A204.1 (cell line): ENCODE measurements at regions not wholly inside any gene's neighbourhood (a gene's known extent, or its start where the extent isn't known, plus 50 kb on each side); places are given as distances from the start of the nearest gene placed in this dataset.

ENCODE experiments used
- FAIRE-seq: peaks from 2 replicates; lab custom pipeline; 2012; peaks lifted over from hg19 to GRCh38; lab: Jason Lieb, UNC

GRCh38 chr2:19132967-19133366, 225.5 kb downstream of the OSR1 start:
- no peak for FAIRE-seq

GRCh38 chr2:19131871-19132270, 226.6 kb downstream of the OSR1 start:
- no peak for FAIRE-seq

DNA sequence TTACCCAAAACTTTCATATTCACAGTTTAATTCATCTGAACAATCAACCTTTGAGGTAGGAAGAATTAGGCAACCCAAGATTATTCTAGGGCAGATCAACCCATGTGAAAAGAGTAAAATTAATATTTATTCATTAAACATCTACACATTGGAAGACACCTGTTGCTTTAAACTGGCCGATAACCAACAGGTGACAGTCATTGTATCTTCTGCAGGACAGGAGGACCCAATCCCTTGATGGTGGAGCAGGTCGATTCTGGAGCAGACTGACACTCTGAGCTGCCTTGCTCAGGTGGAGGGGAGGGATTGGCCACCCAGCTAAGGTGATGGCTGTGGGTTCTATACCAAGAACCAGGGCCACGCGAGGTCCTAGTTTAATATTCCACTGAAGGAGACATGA, 230.3 kb downstream of the OSR1 start:
- FAIRE-seq = no peak

GRCh38 chr2:19127616-19128015, 230.8 kb downstream of the OSR1 start:
- FAIRE-seq = no peak

GRCh38 chr2:19125901-19126680, 232.3 kb downstream of the OSR1 start:
- no peak for FAIRE-seq

- FAIRE-seq = no peak
Measured at GRCh38 chr2:19124135-19124534, 234.3 kb downstream of the OSR1 start.

DNA sequence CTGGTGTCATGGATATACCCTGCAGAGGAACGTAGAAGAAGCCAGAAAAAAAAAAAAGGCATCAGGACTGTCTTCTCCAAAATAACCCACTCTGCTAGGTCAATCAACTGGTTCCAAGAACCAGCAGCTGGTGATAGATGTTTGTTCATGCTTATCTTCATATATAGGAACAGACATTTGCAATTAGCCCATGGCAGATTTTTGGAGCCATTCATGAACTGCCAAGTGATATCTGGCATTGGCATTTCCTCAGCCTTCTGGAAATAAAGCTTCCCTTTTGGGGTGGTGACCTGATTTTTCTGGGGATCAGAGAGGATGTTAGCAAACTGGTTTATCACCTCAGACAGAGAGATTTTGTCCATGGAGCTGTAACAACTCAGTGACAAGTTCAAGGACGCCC, 234.9 kb downstream of the OSR1 start:
- no peak for FAIRE-seq

- no peak for FAIRE-seq
Measured at GRCh38 chr2:19122220-19122619, 236.2 kb downstream of the OSR1 start.

DNA sequence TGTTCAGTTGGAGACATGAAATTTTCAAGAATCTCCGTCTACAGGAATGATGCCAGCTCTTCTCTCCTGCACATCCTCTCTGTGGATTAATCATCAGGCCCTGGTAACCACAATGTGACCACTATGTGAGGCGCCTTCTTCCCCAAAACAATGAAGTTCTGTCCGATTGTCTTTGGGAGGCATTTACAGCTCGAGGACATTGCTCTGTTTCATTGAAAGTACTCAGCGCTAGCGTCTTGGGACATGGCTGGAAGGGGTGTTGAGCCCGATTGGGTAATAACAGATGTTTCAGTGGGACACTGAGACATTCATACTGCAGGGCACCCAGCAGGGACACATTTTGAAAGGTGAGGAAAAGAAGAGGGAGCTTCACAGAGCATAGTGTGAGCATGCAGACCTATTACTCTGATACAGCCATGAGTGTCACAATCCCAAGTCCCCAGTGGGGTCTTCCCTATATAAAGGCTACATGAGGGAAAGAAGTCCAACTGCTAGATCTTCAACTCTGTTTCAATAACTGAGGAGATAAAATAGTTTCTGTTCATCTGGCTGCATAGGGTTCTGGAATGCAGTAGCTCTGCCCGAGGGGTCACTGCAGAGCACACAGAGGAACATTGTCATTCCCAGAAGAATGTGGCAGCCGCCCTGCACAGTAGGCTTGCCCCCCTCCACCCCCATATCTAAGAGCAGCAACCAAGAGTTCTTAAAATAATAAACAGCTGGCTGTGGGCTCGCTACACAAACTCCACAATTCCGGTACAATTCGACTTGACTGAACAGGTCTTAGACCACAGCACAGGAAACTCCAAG, 237.3 kb downstream of the OSR1 start:
- no peak for FAIRE-seq

GRCh38 chr2:19120181-19120580, 238.2 kb downstream of the OSR1 start:
- no peak for FAIRE-seq

- no peak for FAIRE-seq
Measured at GRCh38 chr2:19119326-19120001, 239.0 kb downstream of the OSR1 start.

GRCh38 chr2:19116918-19117317, 241.5 kb downstream of the OSR1 start:
- no peak for FAIRE-seq

- FAIRE-seq = no peak
Measured at GRCh38 chr2:19114754-19115231, 243.6 kb downstream of the OSR1 start.

- FAIRE-seq = no peak
Measured at GRCh38 chr2:19114126-19114525, 244.3 kb downstream of the OSR1 start.

DNA sequence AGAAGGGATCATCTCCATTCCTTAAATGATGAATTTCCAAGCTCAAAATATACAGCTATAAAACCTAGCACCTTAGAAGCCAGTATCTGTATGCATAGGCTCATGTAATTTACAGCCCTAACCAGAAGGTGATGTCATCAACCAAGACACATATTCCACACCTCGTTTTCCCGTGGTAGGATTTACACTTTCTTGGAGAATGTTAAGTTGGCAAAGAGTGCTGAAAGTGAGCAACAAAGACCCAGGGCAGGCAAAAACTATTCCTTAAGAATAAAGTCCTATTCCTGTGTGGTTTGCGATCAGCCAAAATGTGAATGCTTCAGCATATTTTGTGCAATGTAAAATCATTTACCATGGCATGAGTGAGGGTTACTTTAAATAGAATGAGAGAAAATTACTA, 247.1 kb downstream of the OSR1 start:
- FAIRE-seq = no peak

DNA sequence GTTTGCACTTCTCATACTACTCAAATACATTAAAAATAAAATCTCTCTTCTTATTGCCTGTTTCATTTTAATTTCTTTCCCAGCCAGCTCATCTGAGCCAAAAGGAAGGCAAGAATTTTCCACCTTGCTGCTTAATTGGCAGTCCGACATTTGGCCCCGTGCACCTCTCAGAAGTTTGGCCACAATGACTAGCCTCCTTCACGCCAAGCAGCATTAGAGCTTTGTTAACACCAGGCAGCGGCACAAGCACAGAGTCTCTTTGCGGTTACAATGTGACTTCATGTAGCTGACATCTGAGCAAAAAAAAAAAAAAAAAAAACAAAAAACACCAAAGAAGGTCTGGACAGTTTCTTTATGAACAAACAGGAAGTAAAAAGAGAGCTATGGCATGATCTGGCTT, 248.9 kb downstream of the OSR1 start:
- FAIRE-seq = no peak

DNA sequence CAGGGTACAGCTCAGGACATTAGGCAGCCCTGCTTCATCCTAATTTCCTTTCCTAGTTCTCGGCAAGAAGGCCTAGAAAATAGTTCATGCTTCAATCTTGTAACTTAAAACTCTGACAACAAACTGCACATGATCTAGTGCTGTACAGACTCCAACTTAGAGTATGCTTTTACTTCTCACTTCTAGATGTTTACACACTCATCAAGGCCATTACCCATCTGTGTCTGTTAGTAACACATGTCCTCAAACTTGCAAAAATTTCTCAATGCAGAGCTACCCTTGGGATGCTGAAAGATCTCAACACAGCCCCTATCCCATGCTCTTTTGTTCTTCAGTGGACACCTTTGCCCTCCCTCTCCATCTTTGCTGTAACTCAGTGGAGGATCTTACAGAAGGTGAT, 252.0 kb downstream of the OSR1 start:
- no peak for FAIRE-seq

DNA sequence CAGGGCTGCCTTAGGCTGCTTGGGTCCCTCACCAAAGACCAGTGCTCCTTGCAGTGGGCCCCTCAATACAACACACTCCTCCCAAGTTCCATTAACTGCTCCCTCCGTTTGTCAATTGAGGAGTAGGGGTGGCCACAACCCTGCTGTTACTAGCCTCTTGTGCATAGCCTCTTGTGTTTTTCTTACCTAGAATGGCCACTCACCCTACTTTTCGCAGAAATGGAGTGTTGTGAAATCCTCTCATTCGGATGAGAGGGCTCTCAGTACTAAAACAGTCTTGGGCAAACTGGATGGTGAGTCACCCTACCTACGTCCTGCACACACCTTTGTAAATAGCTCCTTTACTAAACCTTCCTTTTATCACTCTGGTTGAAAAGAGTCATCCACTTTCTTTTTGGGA, 253.9 kb downstream of the OSR1 start:
- no peak for FAIRE-seq

- no peak for FAIRE-seq
Measured at GRCh38 chr2:19102696-19103423, 255.6 kb downstream of the OSR1 start.

DNA sequence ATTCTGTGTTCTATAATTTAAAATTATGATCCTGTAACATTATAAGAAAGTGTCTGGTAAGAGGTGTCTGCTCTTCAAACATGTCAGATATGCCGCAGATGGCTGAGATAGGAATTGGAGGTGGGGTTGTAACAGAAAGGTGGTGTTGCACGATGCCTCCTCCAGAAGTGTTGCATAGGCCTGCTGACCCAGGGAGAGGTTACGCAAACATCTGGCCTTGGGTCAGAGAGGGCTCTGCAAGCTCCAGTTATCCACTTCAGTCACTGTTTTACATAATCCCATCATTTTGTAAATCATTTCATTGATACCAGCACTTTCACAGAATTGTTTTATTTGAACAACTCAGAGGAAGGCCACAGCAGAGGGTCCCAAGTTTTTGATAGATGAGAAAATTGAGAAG, 256.5 kb downstream of the OSR1 start:
- FAIRE-seq = no peak

GRCh38 chr2:19100570-19100969, 257.9 kb downstream of the OSR1 start:
- no peak for FAIRE-seq

- no peak for FAIRE-seq
Measured at GRCh38 chr2:19099181-19099580, 259.2 kb downstream of the OSR1 start.
